ENCODE measurements at regions not wholly inside any gene's neighbourhood (a gene's known extent, or its start where the extent isn't known, plus 50 kb on each side); places are given as distances from the start of the nearest gene placed in this dataset.

- no peak for DNase-seq (ENCODE audit: low read depth in 1 of 2, low spot score in 2 of 2)
- Histone ChIP-seq H3K36me3 (ENCODE audit: control insufficient read depth in 2 of 4, insufficient read depth in 4 of 4, low read length in 3 of 4) (no peaks in the 10 kb centered on the region), H3K27ac (ENCODE audit: low read depth, low read length) (no peak overlapping the region), H4K5ac (ENCODE audit: insufficient read length, low read depth, low read length) (no peak overlapping the region), H3K27me3 (replicated peaks in 1 of 4; ENCODE audit: control insufficient read depth in 3 of 4, extremely low read depth in 1 of 4, insufficient read depth in 3 of 4, low read length in 3 of 4) (no peaks in the 10 kb centered on the region), H3K14ac (ENCODE audit: insufficient read length) (no peak overlapping the region), H3K4me1 (replicated peaks in 1 of 4; ENCODE audit: control insufficient read depth in 3 of 4, insufficient read depth in 4 of 4, low read length in 3 of 4) (no peaks in the 10 kb centered on the region), H2AK5ac (ENCODE audit: low read depth, low read length) (no peak overlapping the region), H3K79me1 (ENCODE audit: low read depth, low read length) (no peaks in the 10 kb centered on the region), H4K20me1 (replicated peaks in 1 of 2; ENCODE audit: control insufficient read depth in 1 of 2, insufficient read depth in 2 of 2, low read length in 2 of 2) (no peaks in the 10 kb centered on the region), H3K18ac (ENCODE audit: extremely low read depth, low read length) (no peak overlapping the region), H3K79me2 (ENCODE audit: control insufficient read depth in 1 of 2, insufficient read depth in 2 of 2, low read length in 2 of 2) (no peaks in the 10 kb centered on the region), H2BK20ac (ENCODE audit: low read length) (no peak overlapping the region), H3K23me2 (ENCODE audit: low read depth, low read length) (no peaks in the 10 kb centered on the region; the same call in 1 of the 2 replicates), H2BK15ac (ENCODE audit: low read length) (no peak overlapping the region), H4K8ac (ENCODE audit: extremely low read depth, insufficient read depth, low read length) (no peak overlapping the region), H2BK12ac (ENCODE audit: low read depth, low read length) (no peak overlapping the region), H2AFZ (ENCODE audit: low read length) (no peak overlapping the region), H3K4me3 (ENCODE audit: extremely low read depth in 1 of 4, insufficient read depth in 2 of 4, low read depth in 3 of 4, low read length in 4 of 4) (no peak overlapping the region), H3K56ac (replicated peaks; ENCODE audit: insufficient read length, low read depth, low read length) (no peak overlapping the region), H3K9ac (replicated peaks in 1 of 4; ENCODE audit: extremely low read depth in 1 of 4, low read depth in 3 of 4, low read length in 3 of 4) (no peak overlapping the region), H3K4me2 (ENCODE audit: insufficient read depth in 1 of 2, low read depth in 2 of 2, low read length in 2 of 2) (no peak overlapping the region), H3K9me3 (ENCODE audit: insufficient read depth in 2 of 2, low read depth in 1 of 2, low read length in 1 of 2) (no peaks in the 10 kb centered on the region), H3K23ac (ENCODE audit: insufficient read length) (no peak overlapping the region), H3K4ac (replicated peaks; ENCODE audit: insufficient read length, low read depth, low read length) (no peak overlapping the region), H2BK5ac (ENCODE audit: low read depth, low read length) (no peak overlapping the region), H4K91ac (replicated peaks; ENCODE audit: insufficient read length, low read length) (no peak overlapping the region), H2BK120ac (replicated peaks; ENCODE audit: low read depth, low read length) (no peak overlapping the region)
- ChIA-PET POLR2A (ENCODE audit: partially characterized antibody) (no interaction called here), CTCF (ENCODE audit: partially characterized antibody) (interaction anchor here (0.7 to 2.6 kb wide), 11 partner anchors 10 to 346 kb away, joined by 3 to 9 read pairs (median 3); no protein-coding TSS in a partner anchor)
- TF ChIP-seq CBX5 (IDR thresholded peaks at IDR 0.05; ENCODE audit: low read depth, low read length) (no peak), CTCF (IDR thresholded peaks at IDR 0.05; ENCODE audit: control extremely low read depth in 1 of 3, insufficient read depth in 1 of 3, low read depth in 1 of 3, low read length in 3 of 3) (peak; percentile 16 to 42 (median 39)), RAD21 (IDR thresholded peaks at IDR 0.05 in 1 of 2, conservative IDR thresholded peaks at IDR 0.05 in 1 of 2; ENCODE audit: low read depth in 2 of 2, low read length in 2 of 2) (peak; percentile 66 to 67)
- peak; percentile 78 for FAIRE-seq
- 74% methylated on average over 1 of the region's 1 CpG; no CpG with 5 or more reads in 1 of the 2 experiments for WGBS, 2 experiments (ENCODE audit: extremely low coverage in 1 of 2, insufficient coverage in 1 of 2, insufficient read length in 1 of 2, insufficient replicate concordance in 2 of 2, low coverage in 1 of 2, low lambda C conversion rate in 2 of 2, missing lambda C conversion rate in 1 of 2)
These were observed 64.8 kb upstream of the POU3F2 start for GRCh38 chr6:98769546-98769945.
